WERI-Rb-1 (cell line): ENCODE measurements at regions not wholly inside any gene's neighbourhood (a gene's known extent, or its start where the extent isn't known, plus 50 kb on each side); places are given as distances from the start of the nearest gene placed in this dataset.

Experiments
- DNase-seq: peaks from one replicate; pipeline ENCODE4 v3.0.0-alpha.2; 2020
- H3K27ac ChIP-seq: fragments of 250-450 bp; sonication (Bioruptor Pico); 2 replicates; pipeline ENCODE4 v1.5.1; 2020; ENCODE audit warnings: mild to moderate bottlenecking, moderate library complexity
- H3K27me3 ChIP-seq: fragments of 250-450 bp; sonication (Bioruptor Pico); 2 replicates; pipeline ENCODE4 v1.5.1; 2021; ENCODE audit warnings: mild to moderate bottlenecking, low read depth, moderate library complexity; ENCODE audit not compliant: insufficient read depth, severe bottlenecking
- H3K36me3 ChIP-seq: fragments of 250-450 bp; sonication (Bioruptor Pico); 2 replicates; pipeline ENCODE4 v1.5.1; 2020; ENCODE audit warnings: mild to moderate bottlenecking, moderate library complexity
- H3K4me3 ChIP-seq: 2 replicates; pipeline ENCODE4 v1.5.1; 2011; ENCODE audit warnings: low read depth, mild to moderate bottlenecking, control low read depth, low read length
- H3K9me3 ChIP-seq: fragments of 250-450 bp; sonication (Bioruptor Pico); 2 replicates; pipeline ENCODE4 v1.5.1; 2021; ENCODE audit warnings: mild to moderate bottlenecking, moderate library complexity; ENCODE audit not compliant: severe bottlenecking
- TF ChIP-seq, protein P1 (sequence below): IDR thresholded peaks from 2 replicates; pipeline ENCODE4 v1.5.1; 2011; ENCODE audit warnings: low read depth, mild to moderate bottlenecking, control low read depth, inconsistent platforms, low read length

- TF ChIP-seq, protein P1, sequence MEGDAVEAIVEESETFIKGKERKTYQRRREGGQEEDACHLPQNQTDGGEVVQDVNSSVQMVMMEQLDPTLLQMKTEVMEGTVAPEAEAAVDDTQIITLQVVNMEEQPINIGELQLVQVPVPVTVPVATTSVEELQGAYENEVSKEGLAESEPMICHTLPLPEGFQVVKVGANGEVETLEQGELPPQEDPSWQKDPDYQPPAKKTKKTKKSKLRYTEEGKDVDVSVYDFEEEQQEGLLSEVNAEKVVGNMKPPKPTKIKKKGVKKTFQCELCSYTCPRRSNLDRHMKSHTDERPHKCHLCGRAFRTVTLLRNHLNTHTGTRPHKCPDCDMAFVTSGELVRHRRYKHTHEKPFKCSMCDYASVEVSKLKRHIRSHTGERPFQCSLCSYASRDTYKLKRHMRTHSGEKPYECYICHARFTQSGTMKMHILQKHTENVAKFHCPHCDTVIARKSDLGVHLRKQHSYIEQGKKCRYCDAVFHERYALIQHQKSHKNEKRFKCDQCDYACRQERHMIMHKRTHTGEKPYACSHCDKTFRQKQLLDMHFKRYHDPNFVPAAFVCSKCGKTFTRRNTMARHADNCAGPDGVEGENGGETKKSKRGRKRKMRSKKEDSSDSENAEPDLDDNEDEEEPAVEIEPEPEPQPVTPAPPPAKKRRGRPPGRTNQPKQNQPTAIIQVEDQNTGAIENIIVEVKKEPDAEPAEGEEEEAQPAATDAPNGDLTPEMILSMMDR = no peak
- Histone ChIP-seq H3K4me3 (no peak overlapping the region), H3K27me3 (no peaks in the 10 kb centered on the region), H3K27ac (no peak overlapping the region), H3K9me3 (no peaks in the 10 kb centered on the region), H3K36me3 (no peaks in the 10 kb centered on the region)
- DNase-seq = no peak
Observed at GRCh38 chr13:86937316-86937715, 733.9 kb upstream of the SLITRK5 start.

DNA sequence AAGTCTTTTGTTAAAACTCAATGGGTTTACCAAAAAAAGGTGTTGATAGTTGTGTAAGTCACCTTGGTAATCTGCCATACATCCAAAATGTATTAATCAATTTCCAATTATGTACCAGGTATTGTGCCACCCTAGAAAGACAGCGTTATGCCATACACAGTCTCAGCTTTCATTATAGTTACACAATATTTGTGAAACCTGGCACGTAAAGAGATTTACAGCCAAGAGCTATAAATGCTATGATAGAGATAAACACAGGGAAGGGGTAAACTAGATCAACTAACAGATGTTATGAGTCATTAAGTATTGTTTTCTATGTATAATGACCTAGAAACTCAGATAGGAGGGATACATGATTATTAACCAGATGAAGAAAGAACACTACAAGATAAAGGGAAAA, 725.6 kb upstream of the SLITRK5 start:
- Histone ChIP-seq H3K27me3 (no peaks in the 10 kb centered on the region), H3K9me3 (no peaks in the 10 kb centered on the region), H3K4me3 (no peak overlapping the region), H3K27ac (no peak overlapping the region), H3K36me3 (no peaks in the 10 kb centered on the region)
- TF ChIP-seq, protein P1 = no peak
- DNase-seq = no peak

GRCh38 chr13:86946734-86947133, 724.4 kb upstream of the SLITRK5 start:
- Histone ChIP-seq H3K4me3 (no peak overlapping the region), H3K27me3 (no peaks in the 10 kb centered on the region), H3K9me3 (no peaks in the 10 kb centered on the region), H3K36me3 (no peaks in the 10 kb centered on the region), H3K27ac (no peak overlapping the region)
- DNase-seq = no peak
- TF ChIP-seq, protein P1 = no peak

DNA sequence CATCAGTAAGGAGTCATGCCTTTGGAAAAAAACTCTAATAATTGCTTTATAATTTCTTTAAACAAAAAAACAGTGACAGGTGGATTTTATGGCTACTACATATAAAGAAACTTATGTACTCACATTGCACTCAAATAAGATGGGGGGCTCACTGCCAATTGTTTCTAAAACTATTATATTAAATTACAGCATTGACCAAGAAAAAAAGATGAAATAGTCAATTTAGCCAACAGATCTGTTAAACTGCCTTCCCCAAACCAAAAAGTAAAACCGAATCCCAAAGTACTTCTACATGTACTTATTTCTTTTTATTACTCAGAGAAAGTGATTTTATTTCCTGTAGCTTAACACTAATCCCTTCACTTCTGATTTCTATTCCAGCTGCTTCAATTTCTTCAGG, 716.8 kb upstream of the SLITRK5 start:
- no peak for DNase-seq
- no peaks in the 10 kb centered on the region for H3K9me3 ChIP-seq
- no peak overlapping the region for H3K27ac ChIP-seq
- H3K27me3 ChIP-seq = no peaks in the 10 kb centered on the region
- no peak overlapping the region for H3K4me3 ChIP-seq
- TF ChIP-seq, protein P1 = no peak
- no peaks in the 10 kb centered on the region for H3K36me3 ChIP-seq

- TF ChIP-seq, protein P1 = no peak
- DNase-seq = no peak
Observed at GRCh38 chr13:86960876-86961275, 710.3 kb upstream of the SLITRK5 start.

DNA sequence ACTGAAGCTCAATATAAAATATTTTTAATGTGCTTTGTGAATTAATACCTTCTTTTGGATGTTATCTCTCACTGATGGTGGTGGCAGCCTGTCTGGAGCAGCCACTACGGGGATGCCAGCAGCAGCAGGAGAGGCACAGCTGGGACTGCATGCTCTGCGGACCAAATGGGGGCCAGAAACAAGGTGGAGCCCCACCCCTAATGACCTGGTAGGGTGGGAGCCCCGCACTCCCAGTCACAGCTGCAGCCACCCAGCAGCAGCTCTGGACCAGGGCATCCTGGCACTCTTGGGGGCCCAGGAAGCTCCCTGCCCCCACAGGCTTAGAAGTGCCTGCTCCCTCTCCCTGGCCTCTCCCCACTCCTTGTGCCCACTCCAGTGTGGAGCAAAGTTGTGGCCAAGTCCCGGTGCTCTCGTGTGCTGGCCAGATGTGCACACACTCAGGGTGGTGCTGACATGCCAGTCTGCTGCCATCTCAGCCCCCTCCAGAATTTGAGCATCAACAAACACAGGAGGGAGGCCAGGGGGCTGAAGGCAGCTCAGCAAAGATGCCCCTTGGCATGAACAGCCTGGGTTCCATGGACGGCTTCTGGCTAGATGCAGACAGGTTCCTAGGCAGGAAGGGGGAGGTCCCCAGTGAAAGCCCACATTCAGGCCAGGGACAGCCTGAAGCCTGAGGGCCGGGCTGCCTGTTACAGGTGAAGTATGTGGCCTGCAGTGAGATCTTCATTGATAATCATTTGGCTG, 696.7 kb upstream of the SLITRK5 start:
- Histone ChIP-seq H3K9me3 (no peaks in the 10 kb centered on the region), H3K27me3 (no peaks in the 10 kb centered on the region), H3K4me3 (no peak overlapping the region), H3K36me3 (no peaks in the 10 kb centered on the region), H3K27ac (no peak overlapping the region)
- DNase-seq = no peak
- TF ChIP-seq, protein P1 = no peak

More at GRCh38 chr13:86960876-86961275, 710.3 kb upstream of the SLITRK5 start:
- H3K36me3 ChIP-seq = no peaks in the 10 kb centered on the region
- no peaks in the 10 kb centered on the region for H3K9me3 ChIP-seq
- no peak overlapping the region for H3K4me3 ChIP-seq
- H3K27me3 ChIP-seq = no peaks in the 10 kb centered on the region
- H3K27ac ChIP-seq = no peak overlapping the region
